ENCODE measurements at regions not wholly inside any gene's neighbourhood (a gene's known extent, or its start where the extent isn't known, plus 50 kb on each side); places are given as distances from the start of the nearest gene placed in this dataset.

DNA sequence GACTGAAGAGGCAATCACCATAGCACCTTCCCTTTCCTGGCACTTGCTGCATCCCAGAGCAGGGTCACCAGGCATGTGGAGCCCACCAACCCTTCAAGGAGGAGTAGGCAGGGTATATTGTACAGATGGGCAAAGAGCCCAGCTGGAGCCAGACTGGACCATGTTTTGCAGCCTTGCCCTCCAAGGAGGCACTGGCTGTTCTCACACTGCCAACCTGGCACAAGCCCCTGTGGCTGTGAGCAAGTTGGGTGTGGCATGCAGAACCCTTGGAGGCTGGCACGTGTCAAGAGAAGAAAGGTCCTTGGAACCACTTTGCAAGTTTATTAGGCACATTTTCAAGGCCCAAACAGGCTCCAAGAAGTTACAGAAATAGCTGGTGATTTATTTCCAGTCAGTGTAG lies 146.4 kb downstream of the FOXD2 start:
- no peak overlapping the region for H3K27ac Mint-ChIP-seq
- no peak overlapping the region for H3K4me3 Mint-ChIP-seq
- no peaks in the 10 kb centered on the region for H3K4me1 ChIP-seq (ENCODE audit: insufficient read depth, low read length)
- ChIA-PET CTCF (ENCODE audit: partially characterized antibody) (no interaction called here), POLR2A (ENCODE audit: partially characterized antibody) (no interaction called here)
- H3K9me3 ChIP-seq (ENCODE audit: control insufficient read depth in 1 of 2, low read length in 2 of 2) = no peaks in the 10 kb centered on the region
- intact Hi-C loops (cut with micrococcal nuclease) = no loop called here
- H3K36me3 Mint-ChIP-seq = no peaks in the 10 kb centered on the region
- H3K36me3 ChIP-seq (ENCODE audit: insufficient read depth, low read length) = no peaks in the 10 kb centered on the region
- DNase-seq = no peak
- no peaks in the 10 kb centered on the region for H3K9me3 Mint-ChIP-seq
- H3K27ac ChIP-seq (ENCODE audit: low read depth, low read length) = no peak overlapping the region
- H3K27me3 ChIP-seq (ENCODE audit: insufficient read depth, low read length) = no peaks in the 10 kb centered on the region
- H3K4me3 ChIP-seq (ENCODE audit: low read length in 2 of 2) = no peak overlapping the region
- H3K27me3 Mint-ChIP-seq = peaks cover 15 to 32% of the 10 kb centered on the region in 2 donors
- H3K4me1 Mint-ChIP-seq = no peaks in the 10 kb centered on the region

GRCh38 chr1:47585141-47585902 lies 147.5 kb downstream of the FOXD2 start:
- no peaks in the 10 kb centered on the region for H3K4me1 ChIP-seq (ENCODE audit: insufficient read depth, low read length)
- CTCF ChIA-PET (ENCODE audit: partially characterized antibody) = no interaction called here
- H3K4me1 Mint-ChIP-seq = no peaks in the 10 kb centered on the region
- no peaks in the 10 kb centered on the region for H3K36me3 ChIP-seq (ENCODE audit: insufficient read depth, low read length)
- H3K27ac ChIP-seq (ENCODE audit: low read depth, low read length) = no peak overlapping the region
- no peak for DNase-seq
- POLR2A ChIA-PET (ENCODE audit: partially characterized antibody) = no interaction called here
- no peak overlapping the region for H3K27ac Mint-ChIP-seq
- intact Hi-C loops (cut with micrococcal nuclease) = no loop called here
- H3K27me3 ChIP-seq (ENCODE audit: insufficient read depth, low read length) = no peaks in the 10 kb centered on the region
- H3K36me3 Mint-ChIP-seq = no peaks in the 10 kb centered on the region
- H3K9me3 ChIP-seq (ENCODE audit: control insufficient read depth in 1 of 2, low read length in 2 of 2) = no peaks in the 10 kb centered on the region
- H3K27me3 Mint-ChIP-seq = peaks cover 12 to 23% of the 10 kb centered on the region in 2 donors
- H3K4me3 ChIP-seq (ENCODE audit: low read length in 2 of 2) = no peak overlapping the region
- no peaks in the 10 kb centered on the region for H3K9me3 Mint-ChIP-seq
- H3K4me3 Mint-ChIP-seq = no peak overlapping the region

DNA sequence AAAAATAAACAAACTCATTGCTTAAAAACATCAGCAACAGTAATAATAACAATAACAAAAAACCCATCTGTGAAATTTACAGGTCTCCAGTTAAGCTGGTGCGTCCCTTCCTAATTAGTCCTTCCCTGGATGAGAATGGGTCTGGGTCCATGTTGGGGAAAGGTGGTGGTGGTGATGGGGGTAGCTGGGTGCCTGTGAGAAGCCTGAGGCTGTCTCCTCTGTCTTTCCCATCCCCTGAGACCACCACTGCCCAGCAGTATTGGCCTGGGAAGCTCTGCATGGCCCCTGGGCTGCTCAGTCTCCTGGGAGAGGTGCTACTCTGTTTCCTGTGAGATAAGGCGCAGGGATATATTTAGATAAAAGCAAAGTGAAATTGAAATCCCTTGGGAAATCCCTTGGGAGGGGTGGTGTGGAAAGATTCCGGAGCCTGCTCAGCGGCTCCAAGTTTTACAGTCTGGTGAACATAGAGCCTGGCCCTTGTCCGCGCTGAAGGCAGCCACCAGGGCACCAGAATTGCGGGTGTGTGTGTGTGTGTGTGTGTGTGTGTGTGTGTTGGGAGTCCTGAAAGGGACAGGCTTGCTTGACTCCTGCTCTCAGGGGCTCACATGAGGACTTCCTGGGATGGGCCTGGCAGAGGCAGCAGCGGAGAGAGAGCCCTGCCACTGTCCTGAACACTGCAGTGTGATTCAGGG lies 150.2 kb downstream of the FOXD2 start:
- ChIA-PET POLR2A (ENCODE audit: partially characterized antibody) (no interaction called here), CTCF (ENCODE audit: partially characterized antibody) (no interaction called here)
- intact Hi-C loops (cut with micrococcal nuclease) = no loop called here
- H3K27ac Mint-ChIP-seq = no peak overlapping the region
- H3K9me3 ChIP-seq (ENCODE audit: control insufficient read depth in 1 of 2, low read length in 2 of 2) = no peaks in the 10 kb centered on the region
- DNase-seq = no peak
- H3K9me3 Mint-ChIP-seq = no peaks in the 10 kb centered on the region
- H3K27ac ChIP-seq (ENCODE audit: low read depth, low read length) = no peak overlapping the region
- H3K27me3 ChIP-seq (ENCODE audit: insufficient read depth, low read length) = no peaks in the 10 kb centered on the region
- H3K4me1 Mint-ChIP-seq = peaks cover 0 to 2% (median 0%) of the 10 kb centered on the region in 4 donors
- no peak overlapping the region for H3K4me3 Mint-ChIP-seq
- H3K36me3 ChIP-seq (ENCODE audit: insufficient read depth, low read length) = no peaks in the 10 kb centered on the region
- H3K4me1 ChIP-seq (ENCODE audit: insufficient read depth, low read length) = no peaks in the 10 kb centered on the region
- H3K36me3 Mint-ChIP-seq = no peaks in the 10 kb centered on the region
- H3K27me3 Mint-ChIP-seq = peaks cover 15 to 25% of the 10 kb centered on the region in 2 donors
- H3K4me3 ChIP-seq (ENCODE audit: low read length in 2 of 2) = no peak overlapping the region

- no peak overlapping the region for H3K4me3 ChIP-seq (ENCODE audit: low read length in 2 of 2)
- Mint-ChIP-seq H3K27ac (no peak overlapping the region), H3K27me3 (peaks cover 17 to 26% of the 10 kb centered on the region in 2 donors), H3K9me3 (peaks cover 0 to 1% (median 0%) of the 10 kb centered on the region in 8 donors), H3K36me3 (no peaks in the 10 kb centered on the region), H3K4me3 (no peak overlapping the region), H3K4me1 (peaks cover 0 to 2% (median under 1%) of the 10 kb centered on the region in 4 donors)
- ChIA-PET POLR2A (ENCODE audit: partially characterized antibody) (no interaction called here), CTCF (ENCODE audit: partially characterized antibody) (no interaction called here)
- no peaks in the 10 kb centered on the region for H3K9me3 ChIP-seq (ENCODE audit: control insufficient read depth in 1 of 2, low read length in 2 of 2)
- H3K36me3 ChIP-seq (ENCODE audit: insufficient read depth, low read length) = no peaks in the 10 kb centered on the region
- DNase-seq = no peak
- H3K4me1 ChIP-seq (ENCODE audit: insufficient read depth, low read length) = no peaks in the 10 kb centered on the region
- H3K27me3 ChIP-seq (ENCODE audit: insufficient read depth, low read length) = peaks cover 6% of the 10 kb centered on the region
- intact Hi-C loops (cut with micrococcal nuclease) = no loop called here
- H3K27ac ChIP-seq (ENCODE audit: low read depth, low read length) = no peak overlapping the region
These were observed 152.8 kb downstream of the FOXD2 start for GRCh38 chr1:47590523-47591225.

DNA sequence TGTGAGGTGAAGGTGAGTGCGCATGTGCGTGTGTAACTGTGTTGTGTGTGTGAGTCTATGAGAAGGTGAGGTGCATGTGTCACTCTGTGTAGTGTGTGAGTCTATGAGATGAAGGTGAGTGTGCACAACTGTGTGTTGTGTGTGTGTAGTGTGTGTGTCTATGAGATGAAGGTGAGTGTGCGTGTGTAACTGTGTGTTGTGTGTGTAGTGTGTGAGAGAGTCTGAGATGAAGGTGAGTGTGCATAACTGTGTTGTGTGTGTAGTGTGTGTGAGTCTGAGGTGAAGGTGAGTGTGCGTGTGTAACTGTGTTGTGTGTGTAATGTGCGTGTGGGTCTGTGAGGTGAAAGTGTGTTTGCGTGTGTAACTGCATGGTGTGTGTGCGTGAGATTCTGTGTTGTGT lies 154.0 kb downstream of the FOXD2 start:
- no peak overlapping the region for H3K27ac Mint-ChIP-seq
- Histone ChIP-seq H3K27me3 (ENCODE audit: insufficient read depth, low read length) (peaks cover 6% of the 10 kb centered on the region), H3K4me1 (ENCODE audit: insufficient read depth, low read length) (no peaks in the 10 kb centered on the region), H3K4me3 (ENCODE audit: low read length in 2 of 2) (no peak overlapping the region), H3K36me3 (ENCODE audit: insufficient read depth, low read length) (no peaks in the 10 kb centered on the region), H3K27ac (ENCODE audit: low read depth, low read length) (no peak overlapping the region), H3K9me3 (ENCODE audit: control insufficient read depth in 1 of 2, low read length in 2 of 2) (no peaks in the 10 kb centered on the region)
- ChIA-PET CTCF (ENCODE audit: partially characterized antibody) (no interaction called here), POLR2A (ENCODE audit: partially characterized antibody) (no interaction called here)
- H3K9me3 Mint-ChIP-seq = peaks cover 0 to 4% (median 0%) of the 10 kb centered on the region in 8 donors
- intact Hi-C loops (cut with micrococcal nuclease) = no loop called here
- no peaks in the 10 kb centered on the region for H3K36me3 Mint-ChIP-seq
- peaks cover 14 to 24% of the 10 kb centered on the region in 2 donors for H3K27me3 Mint-ChIP-seq
- DNase-seq = no peak
- H3K4me3 Mint-ChIP-seq = no peak overlapping the region
- peaks cover 0 to 2% (median under 1%) of the 10 kb centered on the region in 4 donors for H3K4me1 Mint-ChIP-seq

DNA sequence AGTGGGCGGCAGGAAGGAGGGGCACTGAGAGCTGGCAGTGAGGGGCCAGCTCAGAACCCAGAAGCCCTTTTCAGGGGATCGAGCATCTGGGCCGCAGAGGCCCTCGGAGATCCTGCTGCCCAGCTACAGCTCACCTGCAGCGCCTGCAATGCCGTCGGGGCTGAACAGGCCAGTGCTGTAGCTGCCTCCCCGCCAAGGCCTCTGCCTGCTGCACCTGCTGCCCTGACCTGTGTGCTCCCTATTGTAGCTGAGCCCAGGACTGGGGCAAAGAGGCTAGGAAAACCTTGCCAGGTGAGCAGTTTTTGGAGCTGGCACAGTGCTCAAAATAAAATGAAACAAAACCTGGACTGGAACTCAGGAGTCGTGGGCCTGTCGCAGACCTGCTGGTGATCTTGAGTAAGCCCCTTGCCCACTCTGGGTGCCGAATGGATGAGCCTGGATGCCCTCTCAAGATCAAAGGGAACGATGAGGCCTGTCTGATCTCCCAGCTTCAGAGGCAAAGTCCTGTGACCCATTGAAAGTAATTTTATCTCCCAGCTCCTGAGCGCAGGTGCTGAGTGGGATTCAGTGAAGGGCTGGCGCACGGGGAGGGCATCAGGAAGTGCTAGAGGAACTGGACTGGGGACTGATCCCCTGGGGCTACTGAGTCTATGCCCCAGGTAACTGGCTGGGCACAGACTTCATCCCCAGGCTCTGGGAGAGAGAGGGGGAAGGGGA lies 154.6 kb downstream of the FOXD2 start:
- H3K4me1 ChIP-seq (ENCODE audit: insufficient read depth, low read length) = no peaks in the 10 kb centered on the region
- H3K27me3 ChIP-seq (ENCODE audit: insufficient read depth, low read length) = peaks cover 6% of the 10 kb centered on the region
- intact Hi-C loops (cut with micrococcal nuclease) = no loop called here
- Mint-ChIP-seq H3K9me3 (peaks cover 0 to 4% (median 0%) of the 10 kb centered on the region in 8 donors), H3K27me3 (peaks cover 14 to 24% of the 10 kb centered on the region in 2 donors), H3K4me3 (no peak overlapping the region), H3K4me1 (peaks cover 0 to 2% (median under 1%) of the 10 kb centered on the region in 4 donors), H3K27ac (peak overlapping the region in 1 of 7 donors; percentile 65), H3K36me3 (no peaks in the 10 kb centered on the region)
- CTCF ChIA-PET (ENCODE audit: partially characterized antibody) = no interaction called here
- H3K9me3 ChIP-seq (ENCODE audit: control insufficient read depth in 1 of 2, low read length in 2 of 2) = no peaks in the 10 kb centered on the region
- no peak overlapping the region for H3K4me3 ChIP-seq (ENCODE audit: low read length in 2 of 2)
- POLR2A ChIA-PET (ENCODE audit: partially characterized antibody) = no interaction called here
- H3K27ac ChIP-seq (ENCODE audit: low read depth, low read length) = no peak overlapping the region
- H3K36me3 ChIP-seq (ENCODE audit: insufficient read depth, low read length) = no peaks in the 10 kb centered on the region
- DNase-seq = no peak

GRCh38 chr1:47593013-47593568 lies 155.2 kb downstream of the FOXD2 start:
- Mint-ChIP-seq H3K36me3 (no peaks in the 10 kb centered on the region), H3K4me3 (no peak overlapping the region), H3K27me3 (peaks cover 18 to 26% of the 10 kb centered on the region in 2 donors), H3K9me3 (peaks cover 0 to 4% (median 0%) of the 10 kb centered on the region in 8 donors), H3K4me1 (peaks cover 0 to 2% (median under 1%) of the 10 kb centered on the region in 4 donors), H3K27ac (no peak overlapping the region)
- POLR2A ChIA-PET (ENCODE audit: partially characterized antibody) = no interaction called here
- DNase-seq = no peak
- CTCF ChIA-PET (ENCODE audit: partially characterized antibody) = no interaction called here
- Histone ChIP-seq H3K4me3 (ENCODE audit: low read length in 2 of 2) (no peak overlapping the region), H3K27me3 (ENCODE audit: insufficient read depth, low read length) (peaks cover 6% of the 10 kb centered on the region), H3K27ac (ENCODE audit: low read depth, low read length) (no peak overlapping the region), H3K9me3 (ENCODE audit: control insufficient read depth in 1 of 2, low read length in 2 of 2) (no peaks in the 10 kb centered on the region), H3K4me1 (ENCODE audit: insufficient read depth, low read length) (no peaks in the 10 kb centered on the region), H3K36me3 (ENCODE audit: insufficient read depth, low read length) (no peaks in the 10 kb centered on the region)
- intact Hi-C loops (cut with micrococcal nuclease) = no loop called here

Data from CD4-positive, alpha-beta memory T cell (primary cell).